ENCODE measurements at regions not wholly inside any gene's neighbourhood (a gene's known extent, or its start where the extent isn't known, plus 50 kb on each side); places are given as distances from the start of the nearest gene placed in this dataset.

- TF ChIP-seq CTCF (IDR thresholded peaks at IDR 0.05; ENCODE audit: insufficient read depth, low read length, poor library complexity, severe bottlenecking), result no peak
- Histone ChIP-seq H3K4me3 (replicated peaks; ENCODE audit: low read depth, low read length) (no peak overlapping the region), H3K36me3 (ENCODE audit: control insufficient read depth, insufficient read depth, low read length) (no peaks in the 10 kb centered on the region), H3K27me3 (replicated peaks; ENCODE audit: control insufficient read depth, insufficient read depth, low read length) (no peaks in the 10 kb centered on the region)
- DNase-seq (ENCODE audit: extremely low read depth, insufficient read length), result no peak
Measured at GRCh38 chr2:57685032-57685431, 361.6 kb upstream of the VRK2 start.

DNA sequence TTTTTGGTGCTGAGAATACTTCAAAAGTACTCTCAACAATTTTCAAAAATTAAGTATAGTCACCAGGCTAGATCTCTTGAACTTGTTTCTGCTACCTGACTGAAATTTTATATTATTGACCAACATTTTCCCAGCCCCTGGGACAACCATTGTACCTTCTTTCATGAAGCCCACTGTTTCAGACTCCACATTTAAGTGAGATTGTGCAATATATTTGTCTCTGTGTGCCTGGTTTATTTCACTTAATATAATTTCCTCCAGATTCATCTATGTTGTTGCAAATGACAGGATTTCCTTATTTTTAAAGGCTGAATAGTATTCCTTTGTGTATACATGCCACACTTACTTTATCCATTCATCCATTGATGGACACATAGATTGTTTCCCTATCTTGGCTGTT lies 354.2 kb upstream of the VRK2 start:
- no peaks in the 10 kb centered on the region for H3K36me3 ChIP-seq (ENCODE audit: control insufficient read depth, insufficient read depth, low read length)
- DNase-seq (ENCODE audit: extremely low read depth, insufficient read length), result no peak
- no peak for TF ChIP-seq CTCF (IDR thresholded peaks at IDR 0.05; ENCODE audit: insufficient read depth, low read length, poor library complexity, severe bottlenecking)
- H3K27me3 ChIP-seq (replicated peaks; ENCODE audit: control insufficient read depth, insufficient read depth, low read length), result no peaks in the 10 kb centered on the region
- no peak overlapping the region for H3K4me3 ChIP-seq (replicated peaks; ENCODE audit: low read depth, low read length)

DNA sequence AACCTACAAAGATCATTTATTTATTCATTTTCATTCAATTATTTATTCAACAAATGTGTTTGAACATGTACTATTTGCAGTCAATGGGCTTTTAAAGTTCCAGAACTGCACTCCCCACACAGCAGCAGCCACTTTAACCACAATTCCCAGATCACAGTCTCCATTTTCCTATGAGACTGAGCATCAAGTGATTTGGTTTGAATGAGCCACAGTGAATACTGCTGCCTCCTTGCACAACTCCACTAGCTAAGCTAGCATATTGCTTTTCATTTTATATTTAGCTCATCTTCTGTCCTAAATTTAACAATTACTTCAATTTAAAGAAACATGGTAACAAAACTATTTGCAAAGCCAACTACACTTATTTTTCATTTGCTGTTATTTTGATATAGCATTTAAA lies 353.4 kb upstream of the VRK2 start:
- Histone ChIP-seq H3K27me3 (replicated peaks; ENCODE audit: control insufficient read depth, insufficient read depth, low read length) (no peaks in the 10 kb centered on the region), H3K4me3 (replicated peaks; ENCODE audit: low read depth, low read length) (no peak overlapping the region), H3K36me3 (ENCODE audit: control insufficient read depth, insufficient read depth, low read length) (no peaks in the 10 kb centered on the region)
- no peak for TF ChIP-seq CTCF (IDR thresholded peaks at IDR 0.05; ENCODE audit: insufficient read depth, low read length, poor library complexity, severe bottlenecking)
- no peak for DNase-seq (ENCODE audit: extremely low read depth, insufficient read length)

DNA sequence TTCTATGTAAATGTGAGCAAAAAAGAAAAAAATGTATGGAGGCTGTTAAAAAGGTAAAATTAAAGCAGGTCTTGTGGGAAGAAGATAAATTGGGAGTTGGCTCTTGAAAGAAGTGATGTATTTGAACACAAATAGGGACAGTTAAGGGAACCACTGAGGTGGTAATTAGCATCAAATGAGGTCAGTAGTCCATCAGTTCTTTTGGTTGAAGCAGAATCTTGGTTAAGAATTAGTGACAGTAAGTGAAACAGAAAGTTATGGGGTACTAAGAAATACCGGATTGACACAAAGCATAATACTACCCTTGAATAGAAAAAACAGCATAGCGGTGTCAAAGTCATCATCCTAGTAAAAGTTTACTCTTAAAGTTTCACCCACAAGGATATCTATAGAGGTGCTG lies 352.6 kb upstream of the VRK2 start:
- Histone ChIP-seq H3K36me3 (ENCODE audit: control insufficient read depth, insufficient read depth, low read length) (no peaks in the 10 kb centered on the region), H3K4me3 (replicated peaks; ENCODE audit: low read depth, low read length) (no peak overlapping the region), H3K27me3 (replicated peaks; ENCODE audit: control insufficient read depth, insufficient read depth, low read length) (no peaks in the 10 kb centered on the region)
- TF ChIP-seq CTCF (IDR thresholded peaks at IDR 0.05; ENCODE audit: insufficient read depth, low read length, poor library complexity, severe bottlenecking), result no peak
- DNase-seq (ENCODE audit: extremely low read depth, insufficient read length), result no peak

- Histone ChIP-seq H3K27me3 (replicated peaks; ENCODE audit: control insufficient read depth, insufficient read depth, low read length) (no peaks in the 10 kb centered on the region), H3K36me3 (ENCODE audit: control insufficient read depth, insufficient read depth, low read length) (no peaks in the 10 kb centered on the region), H3K4me3 (replicated peaks; ENCODE audit: low read depth, low read length) (no peak overlapping the region)
- no peak for DNase-seq (ENCODE audit: extremely low read depth, insufficient read length)
- no peak for TF ChIP-seq CTCF (IDR thresholded peaks at IDR 0.05; ENCODE audit: insufficient read depth, low read length, poor library complexity, severe bottlenecking)
Measured at GRCh38 chr2:57696016-57696415, 350.6 kb upstream of the VRK2 start.

GRCh38 chr2:57698392-57698791 lies 348.2 kb upstream of the VRK2 start:
- TF ChIP-seq CTCF (IDR thresholded peaks at IDR 0.05; ENCODE audit: insufficient read depth, low read length, poor library complexity, severe bottlenecking), result no peak
- H3K36me3 ChIP-seq (ENCODE audit: control insufficient read depth, insufficient read depth, low read length), result no peaks in the 10 kb centered on the region
- no peaks in the 10 kb centered on the region for H3K27me3 ChIP-seq (replicated peaks; ENCODE audit: control insufficient read depth, insufficient read depth, low read length)
- no peak overlapping the region for H3K4me3 ChIP-seq (replicated peaks; ENCODE audit: low read depth, low read length)
- no peak for DNase-seq (ENCODE audit: extremely low read depth, insufficient read length)
